DND-41 (cell line): ENCODE measurements at regions not wholly inside any gene's neighbourhood (a gene's known extent, or its start where the extent isn't known, plus 50 kb on each side); places are given as distances from the start of the nearest gene placed in this dataset.

ENCODE experiments used
- ATAC-seq: fragments of 200-7000 bp; cut with Tn5 transposase; 3 replicates; pipeline ENCODE4 v1.9.1; 2021; ENCODE audit warnings: low read depth; ENCODE audit not compliant: insufficient read depth
- DNase-seq: peaks from one replicate; pipeline ENCODE4 v3.0.0-alpha.2; 2020
- H2AFZ ChIP-seq: 2 replicates; pipeline ENCODE4 v1.6.0; 2012; ENCODE audit warnings: low read depth, low read length
- H3K27ac ChIP-seq: 2 replicates; pipeline ENCODE4 v1.5.1; 2012; ENCODE audit warnings: low read length, inconsistent platforms
- H3K27me3 ChIP-seq: fragments of 200-600 bp; sonication (generic); 2 replicates; pipeline ENCODE4 v1.6.0; 2012; ENCODE audit warnings: low read length, mild to moderate bottlenecking, inconsistent platforms; ENCODE audit not compliant: insufficient read depth, poor library complexity
- H3K36me3 ChIP-seq: 2 replicates; pipeline ENCODE4 v1.5.1; 2012; ENCODE audit warnings: low read length, inconsistent platforms; ENCODE audit not compliant: insufficient read depth
- H3K4me1 ChIP-seq: 2 replicates; pipeline ENCODE4 v1.5.1; 2012; ENCODE audit warnings: mild to moderate bottlenecking, low read length; ENCODE audit not compliant: insufficient read depth
- H3K4me2 ChIP-seq: 2 replicates; pipeline ENCODE4 v1.6.0; 2012; ENCODE audit warnings: mild to moderate bottlenecking, moderate library complexity, low read length, inconsistent platforms; ENCODE audit not compliant: insufficient read depth
- H3K4me3 ChIP-seq, 2 experiments: fragments of 200-600 bp in 1 of 2; shearing (Covaris generic) in 1 of 2; 2 replicates each; pipeline ENCODE4 v1.5.1; 2012 to 2016; ENCODE audit warnings: inconsistent platforms in 2 of 2, low read length in 2 of 2, mild to moderate bottlenecking in 2 of 2, low read depth in 1 of 2, moderate library complexity in 1 of 2
- H3K79me2 ChIP-seq: 2 replicates; pipeline ENCODE4 v1.6.0; 2012; ENCODE audit warnings: low read length, inconsistent platforms; ENCODE audit not compliant: insufficient read depth
- H3K9ac ChIP-seq: 2 replicates; pipeline ENCODE4 v1.6.0; 2012; ENCODE audit warnings: low read depth, mild to moderate bottlenecking, inconsistent platforms, low read length, moderate library complexity
- H3K9me3 ChIP-seq: 2 replicates; pipeline ENCODE4 v1.5.1; 2012; ENCODE audit warnings: low read length, moderate library complexity, mild to moderate bottlenecking, inconsistent platforms; ENCODE audit not compliant: insufficient read depth, severe bottlenecking
- H4K20me1 ChIP-seq: 2 replicates; pipeline ENCODE4 v1.6.0; 2012; ENCODE audit warnings: low read length; ENCODE audit not compliant: insufficient read depth
- CTCF ChIP-seq: IDR thresholded peaks from 2 replicates; pipeline ENCODE4 v1.5.1; 2012; ENCODE audit warnings: borderline replicate concordance, low read length, moderate library complexity, mild to moderate bottlenecking; ENCODE audit not compliant: poor library complexity, severe bottlenecking; ENCODE audit errors: extremely low read depth
- EZH2 ChIP-seq: IDR thresholded peaks from 3 replicates; pipeline ENCODE4 v1.6.1; 2012; ENCODE audit warnings: borderline replicate concordance, low read depth, mild to moderate bottlenecking, moderate library complexity, low read length, inconsistent platforms; ENCODE audit not compliant: severe bottlenecking

GRCh38 chr2:121150126-121150525 lies 134.9 kb downstream of the TFCP2L1 start:
- Histone ChIP-seq H4K20me1 (no peaks in the 10 kb centered on the region), H3K4me2 (no peak overlapping the region), H3K79me2 (no peaks in the 10 kb centered on the region), H3K4me1 (no peaks in the 10 kb centered on the region), H3K36me3 (no peaks in the 10 kb centered on the region), H2AFZ (no peak overlapping the region), H3K27ac (no peak overlapping the region), H3K4me3 (no peak overlapping the region), H3K27me3 (no peaks in the 10 kb centered on the region), H3K9me3 (no peaks in the 10 kb centered on the region), H3K9ac (no peak overlapping the region)
- ATAC-seq (no peak), DNase-seq (no peak)
- TF ChIP-seq CTCF (no peak), EZH2 (no peak)

- H3K36me3 ChIP-seq, result no peaks in the 10 kb centered on the region
- H3K27ac ChIP-seq, result no peak overlapping the region
- no peaks in the 10 kb centered on the region for H3K79me2 ChIP-seq
- no peaks in the 10 kb centered on the region for H4K20me1 ChIP-seq
- no peaks in the 10 kb centered on the region for H3K9me3 ChIP-seq
- no peak for DNase-seq
- no peak for TF ChIP-seq CTCF
- TF ChIP-seq EZH2, result no peak
- H3K4me1 ChIP-seq, result no peaks in the 10 kb centered on the region
- no peak for ATAC-seq
- H2AFZ ChIP-seq, result no peak overlapping the region
- H3K4me3 ChIP-seq, result no peak overlapping the region
- no peaks in the 10 kb centered on the region for H3K27me3 ChIP-seq
- H3K4me2 ChIP-seq, result no peak overlapping the region
- no peak overlapping the region for H3K9ac ChIP-seq
These were observed 134.3 kb downstream of the TFCP2L1 start for GRCh38 chr2:121150713-121151112.

- H2AFZ ChIP-seq, result no peak overlapping the region
- H3K4me1 ChIP-seq, result no peaks in the 10 kb centered on the region
- ATAC-seq, result no peak
- TF ChIP-seq CTCF, result no peak
- no peak for TF ChIP-seq EZH2
- no peak overlapping the region for H3K4me3 ChIP-seq
- H3K27ac ChIP-seq, result no peak overlapping the region
- no peaks in the 10 kb centered on the region for H3K9me3 ChIP-seq
- H3K36me3 ChIP-seq, result no peaks in the 10 kb centered on the region
- no peaks in the 10 kb centered on the region for H3K79me2 ChIP-seq
- no peaks in the 10 kb centered on the region for H4K20me1 ChIP-seq
- no peak overlapping the region for H3K9ac ChIP-seq
- no peak overlapping the region for H3K4me2 ChIP-seq
- no peaks in the 10 kb centered on the region for H3K27me3 ChIP-seq
- no peak for DNase-seq
These were observed 133.5 kb downstream of the TFCP2L1 start for GRCh38 chr2:121151311-121152109.
